PFSK-1 (cell line): ENCODE measurements at regions not wholly inside any gene's neighbourhood (a gene's known extent, or its start where the extent isn't known, plus 50 kb on each side); places are given as distances from the start of the nearest gene placed in this dataset.

Source experiments
- FOXP2 ChIP-seq: optimal IDR thresholded peaks from 2 replicates; pipeline ENCODE3; 2011; ENCODE audit warnings: borderline replicate concordance, control low read depth, inconsistent platforms; ENCODE audit not compliant: insufficient read depth; ENCODE audit errors: extremely low read length, extremely low read depth
- POLR2AphosphoS5 ChIP-seq: IDR thresholded peaks from 2 replicates; pipeline ENCODE4 v1.6.1; 2012; ENCODE audit warnings: low read depth, mild to moderate bottlenecking, control low read depth, low read length, moderate library complexity
- SIN3A ChIP-seq: IDR thresholded peaks from 2 replicates; pipeline ENCODE4 v1.6.1; 2012; ENCODE audit warnings: mild to moderate bottlenecking, low read length, moderate library complexity, borderline replicate concordance; ENCODE audit not compliant: insufficient read depth
- TAF1 ChIP-seq: IDR thresholded peaks from 2 replicates; pipeline ENCODE4 v1.6.1; 2012; ENCODE audit warnings: low read length, control low read depth, borderline replicate concordance; ENCODE audit not compliant: insufficient read depth
- TF ChIP-seq, protein P1 (sequence below), 2 experiments: IDR thresholded peaks; 2 replicates each; pipeline versions ENCODE4 v1.6.1 to v1.8.0; 2011 to 2012; ENCODE audit warnings: low read depth in 2 of 2, low read length in 2 of 2, control low read depth in 1 of 2, inconsistent platforms in 1 of 2, mild to moderate bottlenecking in 1 of 2, moderate library complexity in 1 of 2; ENCODE audit not compliant: insufficient read depth in 1 of 2

DNA sequence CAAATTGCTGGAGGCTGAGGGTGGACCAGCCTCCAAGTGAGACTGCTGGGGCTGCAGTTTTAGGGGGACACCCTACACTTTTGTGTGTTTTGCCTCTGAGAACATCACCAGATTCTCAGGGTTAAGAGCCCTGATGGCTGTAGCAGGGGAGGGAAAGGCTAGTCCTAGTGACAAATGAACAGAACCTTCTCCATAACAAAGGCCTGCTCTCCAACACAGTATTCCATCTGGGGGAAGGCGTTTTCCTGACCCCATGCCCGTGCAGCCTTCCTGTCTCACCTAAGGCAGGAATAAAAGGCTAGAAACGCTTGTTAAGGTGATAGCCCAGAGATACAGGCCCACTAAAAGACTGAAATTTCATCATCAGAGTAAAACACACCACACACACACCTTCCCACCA, 50.2 kb upstream of the NSMCE3 start:
- TF ChIP-seq FOXP2 (no peak), SIN3A (no peak), POLR2AphosphoS5 (no peak), TAF1 (no peak)
- TF ChIP-seq, protein P1, sequence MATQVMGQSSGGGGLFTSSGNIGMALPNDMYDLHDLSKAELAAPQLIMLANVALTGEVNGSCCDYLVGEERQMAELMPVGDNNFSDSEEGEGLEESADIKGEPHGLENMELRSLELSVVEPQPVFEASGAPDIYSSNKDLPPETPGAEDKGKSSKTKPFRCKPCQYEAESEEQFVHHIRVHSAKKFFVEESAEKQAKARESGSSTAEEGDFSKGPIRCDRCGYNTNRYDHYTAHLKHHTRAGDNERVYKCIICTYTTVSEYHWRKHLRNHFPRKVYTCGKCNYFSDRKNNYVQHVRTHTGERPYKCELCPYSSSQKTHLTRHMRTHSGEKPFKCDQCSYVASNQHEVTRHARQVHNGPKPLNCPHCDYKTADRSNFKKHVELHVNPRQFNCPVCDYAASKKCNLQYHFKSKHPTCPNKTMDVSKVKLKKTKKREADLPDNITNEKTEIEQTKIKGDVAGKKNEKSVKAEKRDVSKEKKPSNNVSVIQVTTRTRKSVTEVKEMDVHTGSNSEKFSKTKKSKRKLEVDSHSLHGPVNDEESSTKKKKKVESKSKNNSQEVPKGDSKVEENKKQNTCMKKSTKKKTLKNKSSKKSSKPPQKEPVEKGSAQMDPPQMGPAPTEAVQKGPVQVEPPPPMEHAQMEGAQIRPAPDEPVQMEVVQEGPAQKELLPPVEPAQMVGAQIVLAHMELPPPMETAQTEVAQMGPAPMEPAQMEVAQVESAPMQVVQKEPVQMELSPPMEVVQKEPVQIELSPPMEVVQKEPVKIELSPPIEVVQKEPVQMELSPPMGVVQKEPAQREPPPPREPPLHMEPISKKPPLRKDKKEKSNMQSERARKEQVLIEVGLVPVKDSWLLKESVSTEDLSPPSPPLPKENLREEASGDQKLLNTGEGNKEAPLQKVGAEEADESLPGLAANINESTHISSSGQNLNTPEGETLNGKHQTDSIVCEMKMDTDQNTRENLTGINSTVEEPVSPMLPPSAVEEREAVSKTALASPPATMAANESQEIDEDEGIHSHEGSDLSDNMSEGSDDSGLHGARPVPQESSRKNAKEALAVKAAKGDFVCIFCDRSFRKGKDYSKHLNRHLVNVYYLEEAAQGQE (IDR thresholded peaks at IDR 0.05; ENCODE audit: insufficient read depth in 1 of 2, low read depth in 2 of 2, low read length in 2 of 2): no peak
